ENCODE measurements at regions not wholly inside any gene's neighbourhood (a gene's known extent, or its start where the extent isn't known, plus 50 kb on each side); places are given as distances from the start of the nearest gene placed in this dataset.

- Histone ChIP-seq H3K27ac (ENCODE audit: low read length) (no peak overlapping the region), H3K9me3 (ENCODE audit: low read length) (no peaks in the 10 kb centered on the region), H3K9me2 (ENCODE audit: insufficient read depth, low read length) (no peaks in the 10 kb centered on the region), H3K9ac (ENCODE audit: low read length) (no peak overlapping the region), H3F3A (ENCODE audit: insufficient read depth, low read length, poor library complexity, severe bottlenecking) (no peaks in the 10 kb centered on the region), H3K36me3 (ENCODE audit: insufficient read depth, low read length) (no peaks in the 10 kb centered on the region), H3K4me3 (ENCODE audit: low read length) (no peak overlapping the region), H3K27me3 (ENCODE audit: insufficient read depth, low read depth, low read length) (no peaks in the 10 kb centered on the region), H3K79me2 (replicated peaks; ENCODE audit: insufficient read depth, low read length) (no peaks in the 10 kb centered on the region), H4K20me1 (ENCODE audit: insufficient read depth) (no peaks in the 10 kb centered on the region), H2AFZ (ENCODE audit: low read depth, low read length) (no peak overlapping the region), H3K4me2 (ENCODE audit: low read length) (no peak overlapping the region)
- TF ChIP-seq RAD21 (conservative IDR thresholded peaks at IDR 0.05) (no peak), SMC3 (conservative IDR thresholded peaks at IDR 0.05; ENCODE audit: poor library complexity) (no peak), TAF1 (IDR thresholded peaks at IDR 0.05; ENCODE audit: low read depth) (no peak), POLR2AphosphoS5 (IDR thresholded peaks at IDR 0.05) (no peak), EP300 (conservative IDR thresholded peaks at IDR 0.05; ENCODE audit: poor library complexity, severe bottlenecking) (no peak), CTCF (IDR thresholded peaks at IDR 0.05; ENCODE audit: poor library complexity, severe bottlenecking) (no peak), MXI1 (conservative IDR thresholded peaks at IDR 0.05; ENCODE audit: poor library complexity, severe bottlenecking) (no peak), REST (IDR thresholded peaks at IDR 0.05; ENCODE audit: borderline replicate concordance) (no peak), EZH2 (IDR thresholded peaks at IDR 0.05; ENCODE audit: borderline replicate concordance, insufficient read depth, low read length, poor library complexity, severe bottlenecking) (no peak)
Observed at GRCh38 chr5:56487528-56488115, 254.5 kb upstream of the ANKRD55 start.

GRCh38 chr5:56482363-56482762 lies 249.2 kb upstream of the ANKRD55 start:
- Histone ChIP-seq H4K20me1 (ENCODE audit: insufficient read depth) (no peaks in the 10 kb centered on the region), H3K9me3 (ENCODE audit: low read length) (no peaks in the 10 kb centered on the region), H3K79me2 (replicated peaks; ENCODE audit: insufficient read depth, low read length) (no peaks in the 10 kb centered on the region), H3K27ac (ENCODE audit: low read length) (no peak overlapping the region), H3K9me2 (ENCODE audit: insufficient read depth, low read length) (no peaks in the 10 kb centered on the region), H3F3A (ENCODE audit: insufficient read depth, low read length, poor library complexity, severe bottlenecking) (no peaks in the 10 kb centered on the region), H2AFZ (ENCODE audit: low read depth, low read length) (no peak overlapping the region), H3K4me3 (ENCODE audit: low read length) (no peak overlapping the region), H3K4me2 (ENCODE audit: low read length) (no peak overlapping the region), H3K9ac (ENCODE audit: low read length) (no peak overlapping the region), H3K36me3 (ENCODE audit: insufficient read depth, low read length) (no peaks in the 10 kb centered on the region), H3K27me3 (ENCODE audit: insufficient read depth, low read depth, low read length) (peaks cover 18% of the 10 kb centered on the region)
- TF ChIP-seq SMC3 (conservative IDR thresholded peaks at IDR 0.05; ENCODE audit: poor library complexity), result no peak
- TF ChIP-seq REST (IDR thresholded peaks at IDR 0.05; ENCODE audit: borderline replicate concordance), result no peak
- TF ChIP-seq RAD21 (conservative IDR thresholded peaks at IDR 0.05), result no peak
- TF ChIP-seq TAF1 (IDR thresholded peaks at IDR 0.05; ENCODE audit: low read depth), result no peak
- no peak for TF ChIP-seq MXI1 (conservative IDR thresholded peaks at IDR 0.05; ENCODE audit: poor library complexity, severe bottlenecking)
- no peak for TF ChIP-seq CTCF (IDR thresholded peaks at IDR 0.05; ENCODE audit: poor library complexity, severe bottlenecking)
